ENCODE measurements at regions not wholly inside any gene's neighbourhood (a gene's known extent, or its start where the extent isn't known, plus 50 kb on each side); places are given as distances from the start of the nearest gene placed in this dataset.

- no peaks in the 10 kb centered on the region for H3K36me3 ChIP-seq (ENCODE audit: insufficient read depth, low read length)
- H3K4me3 ChIP-seq (ENCODE audit: insufficient read depth, low read length) = no peak overlapping the region
- no peak overlapping the region for H3K4me2 ChIP-seq (ENCODE audit: insufficient read depth, low read length)
- TF ChIP-seq CTCF (IDR thresholded peaks at IDR 0.05; ENCODE audit: extremely low read depth, low read depth, low read length) = no peak
- no peaks in the 10 kb centered on the region for H3K4me1 ChIP-seq (ENCODE audit: insufficient read depth, low read length)
- no peaks in the 10 kb centered on the region for H3K27me3 ChIP-seq (ENCODE audit: insufficient read depth, low read length)
- H4K20me1 ChIP-seq (ENCODE audit: insufficient read depth, low read length) = no peaks in the 10 kb centered on the region
- no peak overlapping the region for H3K27ac ChIP-seq (ENCODE audit: low read depth, low read length)
- no peak overlapping the region for H2AFZ ChIP-seq (ENCODE audit: low read length)
- H3K79me2 ChIP-seq (ENCODE audit: insufficient read depth, low read length) = no peaks in the 10 kb centered on the region
- H3K9me3 ChIP-seq (ENCODE audit: low read depth, low read length) = no peaks in the 10 kb centered on the region
- no peak for DNase-seq (ENCODE audit: insufficient read length, low spot score, missing footprints)
Measured at GRCh38 chr11:103602840-103603239, 433.6 kb upstream of the DDI1 start.

- H3K27ac ChIP-seq (ENCODE audit: low read depth, low read length) = no peak overlapping the region
- no peaks in the 10 kb centered on the region for H3K9me3 ChIP-seq (ENCODE audit: low read depth, low read length)
- H3K79me2 ChIP-seq (ENCODE audit: insufficient read depth, low read length) = no peaks in the 10 kb centered on the region
- no peaks in the 10 kb centered on the region for H4K20me1 ChIP-seq (ENCODE audit: insufficient read depth, low read length)
- no peak for DNase-seq (ENCODE audit: insufficient read length, low spot score, missing footprints)
- TF ChIP-seq CTCF (IDR thresholded peaks at IDR 0.05; ENCODE audit: extremely low read depth, low read depth, low read length) = no peak
- H3K4me1 ChIP-seq (ENCODE audit: insufficient read depth, low read length) = peaks cover 13% of the 10 kb centered on the region
- no peaks in the 10 kb centered on the region for H3K36me3 ChIP-seq (ENCODE audit: insufficient read depth, low read length)
- H2AFZ ChIP-seq (ENCODE audit: low read length) = no peak overlapping the region
- H3K4me2 ChIP-seq (ENCODE audit: insufficient read depth, low read length) = no peak overlapping the region
- no peaks in the 10 kb centered on the region for H3K27me3 ChIP-seq (ENCODE audit: insufficient read depth, low read length)
- H3K4me3 ChIP-seq (ENCODE audit: insufficient read depth, low read length) = no peak overlapping the region
Measured at GRCh38 chr11:103604310-103604709, 432.1 kb upstream of the DDI1 start.

GRCh38 chr11:103608566-103608965 lies 427.9 kb upstream of the DDI1 start:
- H3K36me3 ChIP-seq (ENCODE audit: insufficient read depth, low read length) = no peaks in the 10 kb centered on the region
- H3K4me3 ChIP-seq (ENCODE audit: insufficient read depth, low read length) = no peak overlapping the region
- H3K79me2 ChIP-seq (ENCODE audit: insufficient read depth, low read length) = no peaks in the 10 kb centered on the region
- peak overlapping the region; percentile 74 for H2AFZ ChIP-seq (ENCODE audit: low read length)
- H3K9me3 ChIP-seq (ENCODE audit: low read depth, low read length) = no peaks in the 10 kb centered on the region
- no peak for TF ChIP-seq CTCF (IDR thresholded peaks at IDR 0.05; ENCODE audit: extremely low read depth, low read depth, low read length)
- H3K4me2 ChIP-seq (ENCODE audit: insufficient read depth, low read length) = no peak overlapping the region
- H3K27me3 ChIP-seq (ENCODE audit: insufficient read depth, low read length) = no peaks in the 10 kb centered on the region
- no peaks in the 10 kb centered on the region for H4K20me1 ChIP-seq (ENCODE audit: insufficient read depth, low read length)
- H3K27ac ChIP-seq (ENCODE audit: low read depth, low read length) = peak overlapping the region; percentile 69
- H3K4me1 ChIP-seq (ENCODE audit: insufficient read depth, low read length) = peaks cover 25% of the 10 kb centered on the region
- DNase-seq (ENCODE audit: insufficient read length, low spot score, missing footprints) = peak; percentile 1

- Histone ChIP-seq H3K27ac (ENCODE audit: low read depth, low read length) (peak overlapping the region; percentile 69), H3K4me2 (ENCODE audit: insufficient read depth, low read length) (peak overlapping the region; percentile 49), H2AFZ (ENCODE audit: low read length) (peak overlapping the region; percentile 79), H3K36me3 (ENCODE audit: insufficient read depth, low read length) (no peaks in the 10 kb centered on the region), H3K79me2 (ENCODE audit: insufficient read depth, low read length) (no peaks in the 10 kb centered on the region), H3K27me3 (ENCODE audit: insufficient read depth, low read length) (no peaks in the 10 kb centered on the region), H3K9me3 (ENCODE audit: low read depth, low read length) (no peaks in the 10 kb centered on the region), H3K4me3 (ENCODE audit: insufficient read depth, low read length) (no peak overlapping the region), H3K4me1 (ENCODE audit: insufficient read depth, low read length) (peaks cover 25% of the 10 kb centered on the region), H4K20me1 (ENCODE audit: insufficient read depth, low read length) (no peaks in the 10 kb centered on the region)
- peak; percentile 37 for DNase-seq (ENCODE audit: insufficient read length, low spot score, missing footprints)
- TF ChIP-seq CTCF (IDR thresholded peaks at IDR 0.05; ENCODE audit: extremely low read depth, low read depth, low read length) = peak; percentile 75
Measured at GRCh38 chr11:103609117-103610066, 427.0 kb upstream of the DDI1 start.
